ENCODE measurements at regions not wholly inside any gene's neighbourhood (a gene's known extent, or its start where the extent isn't known, plus 50 kb on each side); places are given as distances from the start of the nearest gene placed in this dataset.

- TF ChIP-seq MAX (CRISPR knock-in tag; IDR thresholded peaks at IDR 0.05), result no peak
- TF ChIP-seq HMGA2 (CRISPR knock-in tag; IDR thresholded peaks at IDR 0.05), result no peak
- TF ChIP-seq CDX4 (CRISPR knock-in tag; IDR thresholded peaks at IDR 0.05; ENCODE audit: borderline replicate concordance), result no peak
Observed at GRCh38 chr12:127174881-127175280, 1092.1 kb upstream of the TMEM132C start (continued).

- POLR2A ChIA-PET, result no interaction called here
- no peak for ATAC-seq
- Mint-ChIP-seq H3K27ac (no peak overlapping the region), H3K4me1 (no peaks in the 10 kb centered on the region), H3K27me3 (ENCODE audit: low read depth) (peaks cover 8% of the 10 kb centered on the region), H3K36me3 (peaks cover 64% of the 10 kb centered on the region), H3K4me3 (no peak overlapping the region), H3K9me3 (peaks cover 76% of the 10 kb centered on the region)
- TF ChIP-seq MXD4 (CRISPR knock-in tag; IDR thresholded peaks at IDR 0.05; ENCODE audit: borderline replicate concordance) (no peak), JAZF1 (CRISPR knock-in tag; IDR thresholded peaks at IDR 0.05) (no peak), ZNF532 (CRISPR knock-in tag; IDR thresholded peaks at IDR 0.05; ENCODE audit: borderline replicate concordance) (no peak), KAT7 (CRISPR knock-in tag; IDR thresholded peaks at IDR 0.05; ENCODE audit: borderline replicate concordance) (no peak), IRF2 (CRISPR knock-in tag; IDR thresholded peaks at IDR 0.05; ENCODE audit: borderline replicate concordance, low read depth) (no peak), ZBTB43 (CRISPR knock-in tag; IDR thresholded peaks at IDR 0.05) (no peak), ZBTB21 (CRISPR knock-in tag; IDR thresholded peaks at IDR 0.05; ENCODE audit: borderline replicate concordance) (no peak)
- CTCF ChIA-PET, result no interaction called here
- DNase-seq (ENCODE audit: low spot score), result no peak
Observed at GRCh38 chr12:127175361-127175760, 1091.6 kb upstream of the TMEM132C start.

GRCh38 chr12:127176804-127177203, 1090.2 kb upstream of the TMEM132C start:
- CTCF ChIA-PET, result no interaction called here

More at GRCh38 chr12:127176804-127177203, 1090.2 kb upstream of the TMEM132C start:
- POLR2A ChIA-PET, result no interaction called here
- ATAC-seq (no peak), DNase-seq (ENCODE audit: low spot score) (no peak)
- Mint-ChIP-seq H3K9me3 (peaks cover 75% of the 10 kb centered on the region), H3K27me3 (ENCODE audit: low read depth) (peaks cover 9% of the 10 kb centered on the region), H3K36me3 (peaks cover 58% of the 10 kb centered on the region), H3K27ac (no peak overlapping the region), H3K4me1 (no peaks in the 10 kb centered on the region), H3K4me3 (no peak overlapping the region)
- TF ChIP-seq HMGXB4 (CRISPR knock-in tag; IDR thresholded peaks at IDR 0.05) (no peak), IRF1 (CRISPR knock-in tag; IDR thresholded peaks at IDR 0.05) (no peak), ATF6 (CRISPR knock-in tag; IDR thresholded peaks at IDR 0.05) (no peak), ATF3 (CRISPR knock-in tag; conservative IDR thresholded peaks at IDR 0.05) (no peak), AFF4 (CRISPR knock-in tag; IDR thresholded peaks at IDR 0.05; ENCODE audit: borderline replicate concordance) (no peak), ZNF121 (CRISPR knock-in tag; IDR thresholded peaks at IDR 0.05) (no peak), RORB (CRISPR knock-in tag; IDR thresholded peaks at IDR 0.05) (no peak)
